Activated B cell treated with CpG ODN at 0.5 μM for 24 hours (primary cell): ENCODE measurements at regions not wholly inside any gene's neighbourhood (a gene's known extent, or its start where the extent isn't known, plus 50 kb on each side); places are given as distances from the start of the nearest gene placed in this dataset.

Experiments used
- ATAC-seq: fragments of 200-7000 bp; cut with Tn5 transposase; one replicate; pipeline ENCODE4 v1.10.0; 2021; ENCODE audit warnings: low read depth, mild to moderate bottlenecking, moderate library complexity
- CTCF ChIA-PET: fragments of 350-600 bp; sonication (Branson Sonifier 250); formaldehyde crosslinking; loops from one replicate; lab custom pipeline; 2021; ENCODE audit warnings: antibody characterized with exemption; lab: Charles Lee
- POLR2A ChIA-PET: fragments of 350-600 bp; sonication (Branson Sonifier 250); formaldehyde crosslinking; loops from one replicate; lab custom pipeline; 2021; ENCODE audit warnings: antibody characterized with exemption; lab: Charles Lee
- DNase-seq: peaks from one replicate; pipeline ENCODE4 v3.0.0; 2022
- H3K27ac Mint-ChIP-seq: one replicate; pipeline ENCODE4 v1.8.0; 2020; ENCODE audit warnings: mixed read lengths
- H3K27me3 Mint-ChIP-seq: one replicate; pipeline ENCODE4 v1.8.0; 2021; ENCODE audit warnings: mixed read lengths
- H3K36me3 Mint-ChIP-seq: one replicate; pipeline ENCODE4 v1.8.0; 2021; ENCODE audit warnings: low read depth, mixed read lengths
- H3K4me1 Mint-ChIP-seq: one replicate; pipeline ENCODE4 v1.8.0; 2021; ENCODE audit warnings: mixed read lengths
- H3K4me3 Mint-ChIP-seq: one replicate; pipeline ENCODE4 v1.8.0; 2020; ENCODE audit warnings: mild to moderate bottlenecking, mixed read lengths
- H3K9me3 Mint-ChIP-seq: one replicate; pipeline ENCODE4 v1.8.0; 2020; ENCODE audit warnings: mixed read lengths
- intact Hi-C: fragments of 100-400 bp; cut with micrococcal nuclease; formaldehyde crosslinking; loops from one replicate; pipeline ENCODE4 v1.15.1; 2024
- TF ChIP-seq, protein P1 (sequence below): fragments of 200-600 bp; IDR thresholded peaks from one replicate; pipeline ENCODE4 v1.8.0; 2022; ENCODE audit warnings: antibody characterized with exemption, mild to moderate bottlenecking

DNA sequence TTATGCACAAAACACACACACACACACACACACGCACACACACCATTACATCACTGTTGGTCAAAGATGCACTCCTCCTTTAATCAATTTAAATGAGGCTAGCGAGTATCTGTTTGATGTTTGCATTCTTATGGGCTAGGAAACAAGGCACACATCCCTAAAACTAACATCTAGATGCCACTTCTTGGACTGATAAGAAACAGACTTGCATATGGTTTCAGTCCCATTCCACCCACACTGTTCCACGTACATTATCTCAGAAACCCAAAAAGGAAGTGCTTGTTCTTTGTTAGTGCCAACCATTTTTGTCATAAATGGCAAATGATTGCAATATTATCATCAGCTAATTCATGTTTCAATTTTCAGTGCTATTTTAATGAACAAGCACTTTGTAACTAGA, 69.5 kb downstream of the CCR1 start:
- Mint-ChIP-seq H3K4me3 (no peak overlapping the region), H3K36me3 (no peaks in the 10 kb centered on the region), H3K27ac (no peak overlapping the region), H3K4me1 (no peaks in the 10 kb centered on the region), H3K27me3 (no peaks in the 10 kb centered on the region), H3K9me3 (no peaks in the 10 kb centered on the region)
- intact Hi-C loops = loop anchor here (5.0 kb wide), 1 partner anchor 969 kb away; no protein-coding TSS in a partner anchor
- POLR2A ChIA-PET = no interaction called here
- TF ChIP-seq, protein P1, sequence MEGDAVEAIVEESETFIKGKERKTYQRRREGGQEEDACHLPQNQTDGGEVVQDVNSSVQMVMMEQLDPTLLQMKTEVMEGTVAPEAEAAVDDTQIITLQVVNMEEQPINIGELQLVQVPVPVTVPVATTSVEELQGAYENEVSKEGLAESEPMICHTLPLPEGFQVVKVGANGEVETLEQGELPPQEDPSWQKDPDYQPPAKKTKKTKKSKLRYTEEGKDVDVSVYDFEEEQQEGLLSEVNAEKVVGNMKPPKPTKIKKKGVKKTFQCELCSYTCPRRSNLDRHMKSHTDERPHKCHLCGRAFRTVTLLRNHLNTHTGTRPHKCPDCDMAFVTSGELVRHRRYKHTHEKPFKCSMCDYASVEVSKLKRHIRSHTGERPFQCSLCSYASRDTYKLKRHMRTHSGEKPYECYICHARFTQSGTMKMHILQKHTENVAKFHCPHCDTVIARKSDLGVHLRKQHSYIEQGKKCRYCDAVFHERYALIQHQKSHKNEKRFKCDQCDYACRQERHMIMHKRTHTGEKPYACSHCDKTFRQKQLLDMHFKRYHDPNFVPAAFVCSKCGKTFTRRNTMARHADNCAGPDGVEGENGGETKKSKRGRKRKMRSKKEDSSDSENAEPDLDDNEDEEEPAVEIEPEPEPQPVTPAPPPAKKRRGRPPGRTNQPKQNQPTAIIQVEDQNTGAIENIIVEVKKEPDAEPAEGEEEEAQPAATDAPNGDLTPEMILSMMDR = no peak
- ATAC-seq (no peak), DNase-seq (no peak)
- CTCF ChIA-PET = no interaction called here

DNA sequence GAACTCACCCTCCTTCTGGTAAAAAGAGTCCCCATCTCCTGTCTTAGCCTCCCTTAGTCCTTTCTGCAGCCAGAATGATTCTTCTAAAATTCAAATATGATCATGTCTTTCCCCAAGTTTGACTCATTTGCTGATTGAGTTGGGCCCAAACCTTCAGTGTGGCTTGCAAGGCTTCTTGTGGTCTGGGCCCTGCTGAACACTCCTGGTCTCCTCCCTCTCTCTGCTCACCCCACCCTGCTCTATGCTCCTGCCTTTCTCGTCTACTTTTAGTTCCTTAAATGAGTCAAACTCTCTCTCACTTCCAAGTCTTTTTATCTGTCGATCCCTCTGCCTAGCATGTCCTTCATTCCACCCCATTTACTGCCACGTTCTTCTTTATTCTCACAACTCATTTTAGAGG, 72.6 kb downstream of the CCR1 start:
- POLR2A ChIA-PET = no interaction called here
- no peak overlapping the region for H3K4me3 Mint-ChIP-seq
- ATAC-seq = no peak
- CTCF ChIA-PET = no interaction called here
- H3K27ac Mint-ChIP-seq = no peak overlapping the region
- TF ChIP-seq, protein P1 = no peak
- no peak for DNase-seq
- intact Hi-C loops = loop anchor here (5.0 kb wide), 1 partner anchor 972 kb away; no protein-coding TSS in a partner anchor
- no peaks in the 10 kb centered on the region for H3K4me1 Mint-ChIP-seq
- no peaks in the 10 kb centered on the region for H3K36me3 Mint-ChIP-seq
- no peaks in the 10 kb centered on the region for H3K27me3 Mint-ChIP-seq
- no peaks in the 10 kb centered on the region for H3K9me3 Mint-ChIP-seq

DNA sequence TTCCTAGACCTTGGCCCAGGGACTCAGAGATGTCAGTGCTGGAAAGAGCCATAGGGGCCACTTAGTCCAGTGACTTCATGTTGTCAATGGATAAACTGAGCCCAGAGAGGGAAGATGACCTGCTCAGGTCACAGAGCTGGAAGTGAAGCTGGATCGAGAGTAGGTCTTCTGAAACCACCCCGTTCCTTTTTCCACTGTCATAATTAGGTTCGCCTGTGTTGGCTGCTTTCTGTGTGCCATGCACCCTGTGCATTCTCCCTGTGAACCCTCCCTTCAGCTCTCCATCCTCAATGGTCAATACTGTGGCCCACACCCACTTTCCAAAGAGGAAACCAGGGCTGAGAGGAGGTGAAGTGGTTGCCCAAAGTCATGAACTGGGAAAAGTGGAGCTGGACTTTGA, 74.8 kb downstream of the CCR1 start:
- no peak overlapping the region for H3K4me3 Mint-ChIP-seq
- H3K27ac Mint-ChIP-seq = no peak overlapping the region
- no peaks in the 10 kb centered on the region for H3K36me3 Mint-ChIP-seq
- TF ChIP-seq, protein P1 = no peak
- H3K27me3 Mint-ChIP-seq = no peaks in the 10 kb centered on the region
- intact Hi-C loops = no loop called here
- CTCF ChIA-PET = no interaction called here
- ATAC-seq (no peak), DNase-seq (no peak)
- H3K4me1 Mint-ChIP-seq = no peaks in the 10 kb centered on the region
- H3K9me3 Mint-ChIP-seq = no peaks in the 10 kb centered on the region
- POLR2A ChIA-PET = no interaction called here

DNA sequence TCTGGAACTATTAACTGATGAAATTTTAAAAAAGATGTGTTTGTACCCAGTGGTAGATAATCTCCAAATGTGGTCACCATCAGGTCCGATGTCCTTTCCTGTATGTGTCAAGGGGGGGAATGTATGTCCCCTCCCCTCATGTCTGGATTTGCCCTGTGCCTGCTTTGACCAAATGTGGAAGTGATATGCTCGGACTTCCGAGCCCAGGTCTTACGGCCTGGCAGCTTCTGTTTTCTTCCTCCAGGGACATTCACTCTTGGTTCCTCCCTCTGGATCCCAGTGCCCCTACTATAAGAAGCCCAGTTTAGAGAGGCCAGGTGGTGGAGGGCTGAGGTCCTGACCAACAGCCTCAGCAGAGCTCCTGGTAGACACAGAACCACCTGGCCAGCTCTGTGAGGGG, 75.5 kb downstream of the CCR1 start:
- H3K4me3 Mint-ChIP-seq = no peak overlapping the region
- TF ChIP-seq, protein P1 = no peak
- ChIA-PET POLR2A (no interaction called here), CTCF (no interaction called here)
- DNase-seq (no peak), ATAC-seq (no peak)
- no peaks in the 10 kb centered on the region for H3K27me3 Mint-ChIP-seq
- no peaks in the 10 kb centered on the region for H3K36me3 Mint-ChIP-seq
- no peaks in the 10 kb centered on the region for H3K9me3 Mint-ChIP-seq
- intact Hi-C loops = no loop called here
- no peaks in the 10 kb centered on the region for H3K4me1 Mint-ChIP-seq
- no peak overlapping the region for H3K27ac Mint-ChIP-seq

DNA sequence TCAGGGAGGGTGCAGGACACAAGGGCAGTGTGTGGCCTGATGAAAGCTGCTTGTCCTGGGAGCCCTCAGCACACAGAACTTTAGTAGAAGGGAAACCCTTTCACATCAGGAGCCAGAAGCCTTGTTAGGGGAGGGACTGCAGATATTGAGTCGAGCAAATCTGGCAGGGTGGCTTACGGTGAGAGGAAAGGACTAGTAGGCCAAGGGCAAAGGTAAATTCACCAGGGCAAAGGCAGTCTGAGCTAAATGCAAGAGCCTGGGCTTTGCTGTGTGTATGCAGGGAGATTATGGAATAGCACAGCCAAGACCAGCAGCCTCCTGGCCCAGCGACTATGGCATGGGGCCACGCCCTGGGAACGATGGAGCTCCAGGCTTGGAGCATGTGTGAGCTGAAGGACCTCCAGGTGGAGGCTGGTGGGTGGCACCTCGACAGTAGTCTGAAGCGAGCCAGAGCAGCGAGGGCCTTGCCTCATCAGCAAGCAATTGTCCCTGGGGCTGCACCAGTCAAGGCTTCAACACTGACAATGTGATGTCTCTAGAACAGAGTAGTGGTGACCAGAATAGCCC, 76.1 kb downstream of the CCR1 start:
- POLR2A ChIA-PET = no interaction called here
- Mint-ChIP-seq H3K9me3 (no peaks in the 10 kb centered on the region), H3K4me1 (no peaks in the 10 kb centered on the region), H3K4me3 (no peak overlapping the region), H3K27me3 (no peaks in the 10 kb centered on the region), H3K36me3 (no peaks in the 10 kb centered on the region), H3K27ac (no peak overlapping the region)
- intact Hi-C loops = no loop called here
- no peak for ATAC-seq
- no peak for DNase-seq
- TF ChIP-seq, protein P1 = no peak
- CTCF ChIA-PET = no interaction called here
